ENCODE measurements at regions not wholly inside any gene's neighbourhood (a gene's known extent, or its start where the extent isn't known, plus 50 kb on each side); places are given as distances from the start of the nearest gene placed in this dataset.

DNA sequence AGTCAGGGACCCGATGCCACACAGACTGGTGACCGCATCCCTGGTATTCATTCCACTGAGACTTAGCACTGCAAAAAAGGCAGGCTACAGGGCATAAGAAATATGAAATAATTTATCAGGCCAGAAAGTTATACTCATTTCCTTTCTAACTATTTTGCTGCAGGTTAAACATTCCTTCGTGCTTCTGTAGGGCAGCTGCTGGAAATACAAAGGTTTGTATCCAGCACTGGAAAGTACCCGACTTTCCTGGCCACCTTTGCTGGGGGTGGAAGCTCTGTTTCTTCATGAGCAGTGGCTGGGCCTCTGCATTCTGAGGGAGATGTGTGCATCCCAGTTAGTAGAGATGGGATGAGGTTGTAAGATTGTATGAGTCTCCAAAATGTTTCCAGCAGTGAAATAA lies 478.6 kb upstream of the WWC1 start:
- no peak for DNase-seq

GRCh38 chr5:167813389-167813788 lies 478.1 kb upstream of the WWC1 start:
- no peak for DNase-seq

DNA sequence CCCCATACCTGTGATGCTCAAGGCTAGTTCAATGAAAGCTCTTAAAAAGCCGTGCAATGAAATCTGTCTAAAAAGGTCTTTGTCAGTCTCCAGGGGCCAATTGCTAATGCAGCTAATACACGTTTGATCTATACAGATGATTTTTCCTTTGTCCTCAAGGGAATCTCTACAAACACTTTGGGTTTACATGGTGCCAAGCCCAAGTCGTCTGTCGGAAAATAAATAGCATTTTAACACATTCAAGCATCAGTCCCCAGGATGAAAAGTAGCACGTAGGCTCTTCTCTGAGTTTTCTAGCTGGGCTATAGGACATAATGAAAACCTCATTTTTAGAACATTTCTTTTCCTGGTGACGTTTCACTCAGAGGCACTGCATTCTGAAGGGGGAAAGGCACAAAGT lies 477.4 kb upstream of the WWC1 start:
- no peak for DNase-seq

- DNase-seq, result no peak
These were observed 476.6 kb upstream of the WWC1 start for GRCh38 chr5:167814828-167815227.

DNA sequence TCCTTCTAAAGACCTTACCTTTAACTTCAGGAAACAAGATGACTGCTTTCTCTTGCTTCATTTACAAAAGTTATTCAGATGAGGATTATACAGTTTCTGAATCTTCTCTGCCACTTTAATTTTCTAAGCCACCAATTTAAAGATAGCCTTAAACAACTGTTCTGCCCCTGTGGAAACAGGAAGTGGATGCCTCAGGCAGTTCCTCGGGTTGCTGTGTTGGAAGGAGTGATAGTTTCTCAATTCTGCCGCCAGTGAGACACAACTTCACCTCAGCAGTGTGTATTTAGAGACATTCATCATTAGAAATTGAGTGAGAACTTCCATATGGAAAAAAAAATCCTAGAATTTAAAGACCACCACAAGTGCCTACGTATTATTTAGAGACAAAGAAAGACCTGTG lies 475.1 kb upstream of the WWC1 start:
- no peak for DNase-seq

- no peak for DNase-seq
These were observed 474.6 kb upstream of the WWC1 start for GRCh38 chr5:167816864-167817263.

DNA sequence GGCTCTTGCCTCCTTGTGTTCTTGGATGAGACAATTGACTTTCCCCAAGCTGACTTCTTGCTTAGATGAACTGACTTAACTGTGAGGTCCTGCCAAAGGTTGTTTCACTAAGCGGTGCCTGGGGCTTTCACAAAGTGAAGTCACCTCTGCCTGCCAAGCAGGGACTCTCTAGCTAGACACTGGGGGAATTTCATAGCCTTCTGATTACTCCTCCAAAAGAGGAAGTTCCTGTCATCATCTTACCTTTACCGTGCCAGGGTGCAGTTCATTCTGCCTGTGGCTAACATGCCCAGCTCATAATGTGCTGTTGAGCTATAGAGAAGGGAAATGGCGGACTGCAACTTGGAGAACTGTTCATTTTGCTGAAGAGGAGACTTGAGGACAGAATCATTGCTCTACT lies 472.0 kb upstream of the WWC1 start:
- DNase-seq, result no peak

- no peak for DNase-seq
These were observed 471.1 kb upstream of the WWC1 start for GRCh38 chr5:167820101-167820990.

- DNase-seq, result no peak
These were observed 470.3 kb upstream of the WWC1 start for GRCh38 chr5:167821151-167821550.

GRCh38 chr5:167821669-167822068 lies 469.8 kb upstream of the WWC1 start:
- DNase-seq, result no peak

DNA sequence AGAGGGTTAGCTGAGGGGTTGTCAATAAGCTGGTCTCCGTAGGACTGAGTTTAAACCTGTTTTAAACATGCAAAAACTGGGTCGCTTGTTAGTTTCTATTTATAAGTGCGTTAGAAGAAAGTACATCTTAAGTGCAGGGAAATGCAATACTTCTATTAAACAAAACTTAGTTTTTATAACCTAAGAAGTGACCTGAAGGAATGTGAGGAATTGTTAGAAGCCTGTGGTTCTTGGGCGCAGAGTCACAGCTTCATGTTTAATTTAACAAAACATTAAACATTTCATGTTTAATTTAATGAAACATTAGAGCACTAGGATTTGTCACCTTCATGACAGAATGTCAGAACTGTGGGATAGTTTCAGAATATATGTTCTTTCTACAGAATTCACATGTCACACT lies 469.2 kb upstream of the WWC1 start:
- no peak for DNase-seq

GRCh38 chr5:167823405-167823804 lies 468.0 kb upstream of the WWC1 start:
- DNase-seq, result no peak

- no peak for DNase-seq
These were observed 463.7 kb upstream of the WWC1 start for GRCh38 chr5:167827766-167828165.

DNA sequence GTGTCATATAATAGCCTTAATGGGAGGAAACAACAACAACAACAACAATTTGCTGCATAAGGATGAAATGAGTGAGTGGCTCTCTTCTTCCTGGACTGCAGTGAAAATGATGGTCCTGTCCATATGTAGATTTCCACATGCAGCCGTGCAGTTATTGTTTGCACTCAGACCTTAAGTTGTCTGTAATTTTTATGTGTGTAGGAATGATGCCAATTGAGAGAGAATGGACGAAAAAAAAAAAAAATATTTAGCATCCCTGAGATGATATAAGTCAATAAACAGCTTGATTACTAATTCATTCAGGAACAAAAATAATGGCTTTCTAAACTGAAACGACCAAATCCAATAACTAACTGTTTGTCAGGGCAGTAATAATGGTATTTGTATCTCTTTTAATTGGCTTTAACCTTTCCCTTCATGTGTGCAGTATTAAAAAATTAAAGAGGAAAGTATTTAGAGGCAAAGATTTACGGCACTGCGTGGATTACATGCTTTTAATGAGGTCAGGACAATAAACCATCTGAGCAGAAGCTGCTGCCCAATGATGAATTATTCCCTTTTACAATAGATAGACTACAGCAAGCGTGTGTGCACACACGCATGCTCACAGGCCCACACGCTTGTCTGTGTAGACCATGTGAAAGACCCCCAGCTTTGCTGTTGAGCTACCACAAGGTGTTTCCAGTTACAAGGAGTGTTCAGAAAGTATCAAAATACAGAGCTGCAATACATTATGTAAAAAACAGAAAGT lies 459.5 kb upstream of the WWC1 start:
- DNase-seq, result no peak

DNA sequence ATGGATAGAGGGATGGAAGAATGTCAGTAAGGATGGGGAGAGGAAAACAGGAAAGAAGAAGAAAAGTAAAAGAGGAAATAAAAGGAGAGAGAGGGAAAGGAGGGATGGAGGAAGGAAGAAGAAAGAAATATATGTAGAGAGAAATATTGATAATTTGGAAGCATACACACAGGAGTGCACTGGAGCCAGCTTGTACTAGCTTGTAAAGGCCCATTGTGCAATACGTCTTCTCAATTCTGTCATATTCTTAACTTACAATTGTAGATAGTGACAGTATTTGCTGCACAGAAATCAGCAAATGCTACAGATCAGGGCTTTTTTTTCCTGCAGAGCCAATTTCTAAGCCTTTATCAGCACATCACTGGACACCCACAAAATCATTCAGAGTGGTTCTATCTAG lies 458.8 kb upstream of the WWC1 start:
- DNase-seq, result no peak

DNA sequence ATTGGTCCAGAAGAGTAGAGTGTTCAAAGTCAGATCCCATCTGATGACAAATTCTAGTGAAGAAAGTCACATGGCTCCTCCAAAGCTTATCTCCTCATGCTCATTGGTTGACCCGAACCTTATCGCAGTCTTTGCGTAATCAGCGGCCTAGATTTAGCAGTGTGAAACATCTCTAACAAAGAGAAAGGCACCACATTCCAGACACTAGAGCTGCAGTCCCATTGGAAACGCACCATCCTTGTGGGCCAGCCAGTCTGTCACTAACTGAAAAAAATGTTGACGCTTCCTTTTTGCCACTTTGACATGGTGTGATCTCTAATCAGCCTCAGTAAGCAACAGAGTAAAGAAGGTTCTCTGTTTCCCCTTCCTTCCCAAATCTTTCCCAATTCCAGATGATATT lies 458.0 kb upstream of the WWC1 start:
- DNase-seq, result no peak

- no peak for DNase-seq
These were observed 456.3 kb upstream of the WWC1 start for GRCh38 chr5:167835146-167835545.

GRCh38 chr5:167837127-167837526 lies 454.3 kb upstream of the WWC1 start:
- DNase-seq, result no peak

GRCh38 chr5:167839065-167839464 lies 452.4 kb upstream of the WWC1 start:
- no peak for DNase-seq

DNA sequence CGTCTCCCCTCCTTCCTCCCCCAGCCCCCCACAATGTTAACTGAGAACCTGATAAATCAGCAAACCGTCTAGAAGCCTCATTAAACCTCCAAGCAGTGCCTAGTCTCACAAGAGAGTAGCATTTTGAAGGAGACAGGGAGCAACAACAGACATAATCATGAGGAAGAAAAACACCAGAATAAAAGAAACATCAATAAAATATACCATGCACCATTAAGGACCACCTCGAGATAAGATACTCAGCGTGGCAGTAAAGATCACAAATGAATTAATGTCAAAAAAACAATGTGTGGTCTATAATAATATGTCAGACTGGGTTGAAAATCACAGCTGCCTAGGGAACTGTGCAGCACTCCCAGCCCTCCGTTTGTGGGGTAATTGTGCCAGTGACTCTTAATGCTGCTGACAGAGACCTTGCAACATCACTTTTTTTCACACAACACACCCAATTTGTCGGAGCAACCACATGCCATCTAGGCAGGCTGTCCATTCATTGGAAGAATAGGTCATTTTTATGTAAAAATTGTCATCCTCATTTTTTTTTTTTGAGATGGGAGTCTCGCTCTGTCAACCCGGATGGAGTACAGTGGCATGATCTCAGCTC lies 450.8 kb upstream of the WWC1 start:
- no peak for DNase-seq

GRCh38 chr5:167843881-167844572 lies 447.4 kb upstream of the WWC1 start:
- DNase-seq, result no peak

DNA sequence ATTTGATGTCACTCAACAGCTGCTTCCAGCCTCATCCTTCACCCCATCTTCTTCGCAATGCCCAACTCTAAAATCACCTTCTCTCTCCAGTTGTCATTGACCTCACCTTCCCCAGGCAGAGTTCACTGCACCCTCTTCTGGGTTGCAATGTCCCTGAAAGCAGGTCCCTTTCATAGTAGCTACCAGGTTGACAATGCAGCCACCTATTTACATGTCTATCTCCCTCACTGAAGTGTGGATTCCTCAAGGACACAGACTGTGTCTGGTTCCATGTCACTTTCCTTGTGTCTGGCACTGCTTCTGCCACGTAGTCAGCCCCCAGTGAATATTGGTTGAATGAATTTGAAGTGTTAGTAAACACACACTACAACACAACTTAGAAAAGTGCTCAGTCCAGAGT lies 445.5 kb upstream of the WWC1 start:
- DNase-seq, result no peak

- DNase-seq, result no peak
These were observed 441.6 kb upstream of the WWC1 start for GRCh38 chr5:167849874-167850273.
